ENCODE measurements at regions not wholly inside any gene's neighbourhood (a gene's known extent, or its start where the extent isn't known, plus 50 kb on each side); places are given as distances from the start of the nearest gene placed in this dataset.

GRCh38 chr3:6110451-6110850 lies 750.5 kb upstream of the GRM7 start:
- H3K36me3 Mint-ChIP-seq (ENCODE audit: low read depth), result no peaks in the 10 kb centered on the region
- no peaks in the 10 kb centered on the region for H3K4me1 Mint-ChIP-seq
- ChIA-PET POLR2A (no interaction called here), CTCF (no interaction called here)
- H3K27ac Mint-ChIP-seq, result no peak overlapping the region
- H3K9me3 Mint-ChIP-seq, result peaks cover 9% of the 10 kb centered on the region
- no peaks in the 10 kb centered on the region for H3K27me3 Mint-ChIP-seq
- DNase-seq, result no peak
- no peak overlapping the region for H3K4me3 Mint-ChIP-seq

- Mint-ChIP-seq H3K4me3 (no peak overlapping the region), H3K27me3 (no peaks in the 10 kb centered on the region), H3K9me3 (peaks cover 3% of the 10 kb centered on the region), H3K27ac (no peak overlapping the region), H3K4me1 (no peaks in the 10 kb centered on the region), H3K36me3 (ENCODE audit: low read depth) (no peaks in the 10 kb centered on the region)
- DNase-seq, result no peak
- ChIA-PET POLR2A (no interaction called here), CTCF (no interaction called here)
Observed at GRCh38 chr3:6112546-6112945, 748.4 kb upstream of the GRM7 start.

GRCh38 chr3:6113338-6113737 lies 747.6 kb upstream of the GRM7 start:
- Mint-ChIP-seq H3K4me1 (no peaks in the 10 kb centered on the region), H3K4me3 (no peak overlapping the region), H3K27ac (no peak overlapping the region), H3K9me3 (no peaks in the 10 kb centered on the region), H3K36me3 (ENCODE audit: low read depth) (no peaks in the 10 kb centered on the region), H3K27me3 (no peaks in the 10 kb centered on the region)
- ChIA-PET CTCF (no interaction called here), POLR2A (interaction anchor here (0.8 kb wide), 1 partner anchor 9 kb away, joined by 3 read pairs; no protein-coding TSS in a partner anchor)
- DNase-seq, result no peak

- Mint-ChIP-seq H3K4me1 (no peaks in the 10 kb centered on the region), H3K27ac (no peak overlapping the region), H3K4me3 (no peak overlapping the region), H3K36me3 (ENCODE audit: low read depth) (no peaks in the 10 kb centered on the region), H3K27me3 (no peaks in the 10 kb centered on the region), H3K9me3 (peaks cover 2% of the 10 kb centered on the region)
- CTCF ChIA-PET, result no interaction called here
- POLR2A ChIA-PET, result no interaction called here
- DNase-seq, result no peak
Observed at GRCh38 chr3:6119367-6119766, 741.5 kb upstream of the GRM7 start.

DNA sequence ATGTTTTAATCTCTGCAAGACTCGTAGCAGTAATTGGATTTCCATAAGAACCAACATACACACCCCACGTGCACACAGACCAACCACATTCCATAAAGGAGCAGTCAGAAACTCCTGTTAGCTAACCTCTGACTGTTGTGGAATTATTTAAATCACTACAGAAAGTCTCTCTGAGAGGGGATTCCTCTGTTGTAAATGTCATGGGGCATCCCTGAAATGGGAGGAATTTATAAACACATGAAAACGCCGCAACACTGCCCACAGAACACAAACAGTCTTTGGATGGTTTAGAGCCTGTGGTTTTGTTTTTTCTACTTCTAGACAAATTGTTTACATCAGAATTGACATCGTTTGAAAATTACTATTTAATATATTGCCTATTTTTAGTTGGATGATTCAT lies 740.1 kb upstream of the GRM7 start:
- Mint-ChIP-seq H3K27ac (no peak overlapping the region), H3K36me3 (ENCODE audit: low read depth) (no peaks in the 10 kb centered on the region), H3K9me3 (peaks cover 5% of the 10 kb centered on the region), H3K4me1 (no peaks in the 10 kb centered on the region), H3K4me3 (no peak overlapping the region), H3K27me3 (no peaks in the 10 kb centered on the region)
- DNase-seq, result no peak
- ChIA-PET CTCF (no interaction called here), POLR2A (no interaction called here)

DNA sequence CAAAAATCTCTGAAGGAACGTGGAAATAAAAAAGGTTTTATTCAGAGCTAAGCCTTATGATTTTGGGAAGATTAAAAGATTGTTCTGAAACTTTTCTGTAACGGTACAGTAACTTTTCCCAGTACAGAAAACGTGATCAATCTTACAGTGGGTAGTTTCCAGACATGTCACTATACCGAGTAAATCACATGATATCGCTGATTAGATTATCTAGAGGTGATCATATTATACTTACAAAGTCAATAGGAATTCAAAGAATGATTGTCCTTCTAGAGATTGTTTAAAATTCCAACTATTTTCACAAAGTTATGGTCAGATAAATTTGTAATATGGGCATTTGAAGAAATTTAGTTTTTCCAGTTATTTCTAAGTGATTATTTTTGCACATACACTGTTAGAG lies 736.0 kb upstream of the GRM7 start:
- no peak overlapping the region for H3K4me3 Mint-ChIP-seq
- no peaks in the 10 kb centered on the region for H3K27me3 Mint-ChIP-seq
- POLR2A ChIA-PET, result no interaction called here
- CTCF ChIA-PET, result no interaction called here
- H3K9me3 Mint-ChIP-seq, result peaks cover 20% of the 10 kb centered on the region
- no peak overlapping the region for H3K27ac Mint-ChIP-seq
- H3K36me3 Mint-ChIP-seq (ENCODE audit: low read depth), result no peaks in the 10 kb centered on the region
- no peaks in the 10 kb centered on the region for H3K4me1 Mint-ChIP-seq
- DNase-seq, result no peak

DNA sequence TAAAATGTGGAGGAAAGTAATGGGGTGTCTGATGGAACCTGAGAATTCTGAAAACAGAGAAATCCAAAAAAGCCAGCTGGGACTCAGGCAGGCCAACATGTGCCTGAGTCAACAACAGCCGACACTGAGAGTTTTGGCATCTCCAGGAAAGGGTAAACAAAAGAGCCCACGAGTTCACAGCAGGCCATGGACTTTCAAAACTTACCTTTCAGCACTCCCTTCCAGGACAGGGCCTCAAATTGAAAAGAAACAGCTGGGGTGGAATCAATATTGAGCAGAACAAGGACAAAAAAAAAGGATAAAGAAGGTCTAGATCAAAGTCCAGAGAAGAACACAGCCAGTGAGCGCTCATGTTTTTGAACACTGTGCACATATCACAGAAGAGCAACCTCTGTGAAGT lies 735.4 kb upstream of the GRM7 start:
- peaks cover 20% of the 10 kb centered on the region for H3K9me3 Mint-ChIP-seq

GRCh38 chr3:6132684-6133432 lies 728.1 kb upstream of the GRM7 start:
- CTCF ChIA-PET, result no interaction called here
- DNase-seq, result no peak
- Mint-ChIP-seq H3K27ac (no peak overlapping the region), H3K9me3 (peaks cover 2% of the 10 kb centered on the region), H3K27me3 (no peaks in the 10 kb centered on the region), H3K4me1 (no peaks in the 10 kb centered on the region), H3K36me3 (ENCODE audit: low read depth) (no peaks in the 10 kb centered on the region), H3K4me3 (no peak overlapping the region)
- POLR2A ChIA-PET, result no interaction called here

More for the DNA sequence above, 735.4 kb upstream of the GRM7 start:
- POLR2A ChIA-PET, result no interaction called here
- no peak overlapping the region for H3K4me3 Mint-ChIP-seq
- no peaks in the 10 kb centered on the region for H3K27me3 Mint-ChIP-seq
- H3K27ac Mint-ChIP-seq, result no peak overlapping the region
- no peak for DNase-seq
- no peaks in the 10 kb centered on the region for H3K36me3 Mint-ChIP-seq (ENCODE audit: low read depth)
- CTCF ChIA-PET, result no interaction called here
- no peaks in the 10 kb centered on the region for H3K4me1 Mint-ChIP-seq

DNA sequence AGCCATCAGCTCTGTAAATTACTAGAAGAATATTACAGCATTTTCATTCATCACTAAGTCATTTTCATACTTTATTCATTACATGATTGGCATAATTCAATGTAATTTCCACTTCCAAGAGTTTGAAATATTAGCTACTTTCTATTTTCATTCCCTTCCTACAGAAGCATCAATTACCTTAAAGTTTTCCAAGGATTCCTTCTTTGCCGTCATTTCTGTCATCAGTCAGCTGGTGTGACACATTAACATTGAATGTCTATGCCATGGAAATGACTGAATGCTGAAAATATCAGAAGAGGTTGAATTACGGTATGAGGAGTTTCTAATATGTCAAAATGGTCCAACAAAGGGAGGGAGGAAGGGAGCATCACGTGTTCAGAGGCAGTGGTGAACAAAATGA lies 718.2 kb upstream of the GRM7 start:
- Mint-ChIP-seq H3K4me3 (no peak overlapping the region), H3K27me3 (no peaks in the 10 kb centered on the region), H3K9me3 (no peaks in the 10 kb centered on the region), H3K4me1 (no peaks in the 10 kb centered on the region), H3K36me3 (ENCODE audit: low read depth) (no peaks in the 10 kb centered on the region), H3K27ac (no peak overlapping the region)
- DNase-seq, result no peak
- POLR2A ChIA-PET, result no interaction called here
- CTCF ChIA-PET, result no interaction called here

DNA sequence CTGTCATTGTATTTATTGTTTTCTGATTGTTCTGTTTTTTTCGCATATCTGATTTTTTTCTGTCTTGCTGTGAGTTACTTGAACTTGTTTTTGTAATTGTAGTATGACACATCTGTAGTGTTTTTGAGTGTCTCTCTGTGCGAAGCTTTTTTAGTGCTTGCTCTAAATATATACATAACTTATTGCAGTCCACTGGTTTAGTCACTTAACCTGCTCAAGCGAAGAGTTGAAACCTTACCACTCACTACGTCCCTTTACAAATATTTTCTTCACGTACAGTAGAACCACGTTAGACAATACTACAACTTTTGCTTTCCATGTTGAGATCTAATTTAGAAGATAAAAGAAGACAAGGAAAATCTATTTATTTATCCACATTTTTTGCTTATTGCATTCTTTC lies 713.0 kb upstream of the GRM7 start:
- Mint-ChIP-seq H3K36me3 (ENCODE audit: low read depth) (no peaks in the 10 kb centered on the region), H3K4me1 (no peaks in the 10 kb centered on the region), H3K9me3 (no peaks in the 10 kb centered on the region), H3K4me3 (no peak overlapping the region), H3K27me3 (no peaks in the 10 kb centered on the region), H3K27ac (no peak overlapping the region)
- ChIA-PET POLR2A (no interaction called here), CTCF (no interaction called here)
- DNase-seq, result no peak

DNA sequence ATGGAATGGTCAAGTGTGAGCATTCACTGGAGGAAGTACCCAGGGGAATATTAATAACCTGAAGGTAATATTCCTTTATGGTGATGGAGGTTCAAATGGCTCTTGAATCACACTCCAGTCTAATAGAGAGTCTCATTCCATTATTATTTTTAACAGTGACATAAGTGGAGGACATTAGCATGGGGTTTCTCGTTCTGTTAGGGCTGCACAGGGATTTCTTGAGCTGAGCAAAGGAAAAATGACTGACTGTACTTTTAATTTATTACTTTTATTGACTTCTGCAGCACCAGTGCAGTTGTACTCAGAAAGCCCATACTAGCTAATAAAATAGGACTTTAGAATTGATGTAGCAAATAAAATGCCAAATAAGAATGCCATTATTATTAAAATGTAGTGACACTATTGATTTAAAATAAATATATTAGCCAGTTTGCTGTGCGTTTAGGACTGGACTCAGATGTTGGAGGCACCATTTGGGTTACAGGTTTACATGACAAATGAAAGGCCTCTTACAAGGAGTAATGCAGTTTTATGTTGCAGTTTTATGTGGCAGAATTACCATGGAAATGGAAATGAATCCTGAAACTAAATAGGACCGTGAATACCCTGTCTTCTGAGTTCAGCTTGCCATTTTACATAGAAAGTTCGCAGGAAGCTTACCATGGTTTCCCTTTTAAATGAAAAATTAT lies 705.1 kb upstream of the GRM7 start:
- Mint-ChIP-seq H3K27me3 (no peaks in the 10 kb centered on the region), H3K4me3 (no peak overlapping the region)
- CTCF ChIA-PET, result no interaction called here

DNA sequence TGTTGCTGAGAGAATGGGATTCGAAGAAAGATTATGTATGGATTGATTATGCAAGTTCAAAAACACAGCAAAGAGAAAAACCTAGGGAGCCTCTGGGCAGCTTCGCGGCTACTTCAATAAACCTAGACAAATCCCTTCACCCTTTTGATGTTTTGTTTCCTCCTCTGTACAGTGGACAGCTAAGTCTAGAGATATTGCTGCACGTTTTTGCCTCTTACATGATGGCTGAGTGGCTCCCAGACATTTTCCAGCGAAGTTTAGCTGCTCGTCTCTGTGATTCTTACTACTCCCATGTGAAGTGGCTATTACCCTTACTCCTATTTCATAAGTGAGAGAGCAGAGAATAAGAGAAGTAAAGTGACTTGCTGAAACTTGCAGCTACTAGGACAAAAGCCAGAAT lies 695.0 kb upstream of the GRM7 start:
- CTCF ChIA-PET, result no interaction called here
- Mint-ChIP-seq H3K9me3 (peaks cover 5% of the 10 kb centered on the region), H3K27me3 (no peaks in the 10 kb centered on the region), H3K27ac (no peak overlapping the region), H3K4me1 (no peaks in the 10 kb centered on the region), H3K4me3 (no peak overlapping the region), H3K36me3 (ENCODE audit: low read depth) (no peaks in the 10 kb centered on the region)
- DNase-seq, result no peak
- POLR2A ChIA-PET, result no interaction called here

More for the DNA sequence above, 705.1 kb upstream of the GRM7 start:
- POLR2A ChIA-PET, result no interaction called here
- H3K27ac Mint-ChIP-seq, result no peak overlapping the region
- no peaks in the 10 kb centered on the region for H3K4me1 Mint-ChIP-seq
- no peaks in the 10 kb centered on the region for H3K9me3 Mint-ChIP-seq
- no peaks in the 10 kb centered on the region for H3K36me3 Mint-ChIP-seq (ENCODE audit: low read depth)
- no peak for DNase-seq

- no peak for DNase-seq
- H3K27me3 Mint-ChIP-seq, result no peaks in the 10 kb centered on the region
- H3K4me1 Mint-ChIP-seq, result no peaks in the 10 kb centered on the region
- ChIA-PET POLR2A (no interaction called here), CTCF (no interaction called here)
- H3K36me3 Mint-ChIP-seq (ENCODE audit: low read depth), result no peaks in the 10 kb centered on the region
- H3K9me3 Mint-ChIP-seq, result peaks cover 5% of the 10 kb centered on the region
- no peak overlapping the region for H3K4me3 Mint-ChIP-seq
- H3K27ac Mint-ChIP-seq, result no peak overlapping the region
Observed at GRCh38 chr3:6168256-6168655, 692.7 kb upstream of the GRM7 start.

- peaks cover 9% of the 10 kb centered on the region for H3K9me3 Mint-ChIP-seq
- POLR2A ChIA-PET, result no interaction called here
- H3K36me3 Mint-ChIP-seq (ENCODE audit: low read depth), result no peaks in the 10 kb centered on the region
- H3K27me3 Mint-ChIP-seq, result no peaks in the 10 kb centered on the region
- no peak overlapping the region for H3K4me3 Mint-ChIP-seq
- DNase-seq, result no peak
- H3K27ac Mint-ChIP-seq, result no peak overlapping the region
- no peaks in the 10 kb centered on the region for H3K4me1 Mint-ChIP-seq
- CTCF ChIA-PET, result no interaction called here
Observed at GRCh38 chr3:6172871-6173642, 687.9 kb upstream of the GRM7 start.
